ENCODE measurements at regions not wholly inside any gene's neighbourhood (a gene's known extent, or its start where the extent isn't known, plus 50 kb on each side); places are given as distances from the start of the nearest gene placed in this dataset.

GRCh38 chr4:62271107-62271506 is 1071.0 kb downstream of the ADGRL3 start:
- in situ Hi-C loops (cut with HindIII; ENCODE audit: low sequenced_read_pairs): no loop called here

GRCh38 chr4:62269918-62270317 is 1069.8 kb downstream of the ADGRL3 start:
- no peak for DNase-seq (ENCODE audit: low read depth)
- no peak for TF ChIP-seq CTCF (IDR thresholded peaks at IDR 0.05; ENCODE audit: low read depth, low read length, missing control alignments)
- in situ Hi-C loops (cut with HindIII; ENCODE audit: low sequenced_read_pairs): no loop called here
- H3K4me3 ChIP-seq (ENCODE audit: low read depth, low read length): no peak overlapping the region

More at GRCh38 chr4:62271107-62271506, 1071.0 kb downstream of the ADGRL3 start:
- no peak for TF ChIP-seq CTCF (IDR thresholded peaks at IDR 0.05; ENCODE audit: low read depth, low read length, missing control alignments)
- DNase-seq (ENCODE audit: low read depth): no peak
- H3K4me3 ChIP-seq (ENCODE audit: low read depth, low read length): no peak overlapping the region

GRCh38 chr4:62263454-62263853 is 1063.3 kb downstream of the ADGRL3 start:
- H3K4me3 ChIP-seq (ENCODE audit: low read depth, low read length): no peak overlapping the region
- in situ Hi-C loops (cut with HindIII; ENCODE audit: low sequenced_read_pairs): no loop called here
- no peak for DNase-seq (ENCODE audit: low read depth)
- no peak for TF ChIP-seq CTCF (IDR thresholded peaks at IDR 0.05; ENCODE audit: low read depth, low read length, missing control alignments)

GRCh38 chr4:62262676-62263075 is 1062.5 kb downstream of the ADGRL3 start:
- DNase-seq (ENCODE audit: low read depth): no peak
- no peak for TF ChIP-seq CTCF (IDR thresholded peaks at IDR 0.05; ENCODE audit: low read depth, low read length, missing control alignments)
- in situ Hi-C loops (cut with HindIII; ENCODE audit: low sequenced_read_pairs): no loop called here
- H3K4me3 ChIP-seq (ENCODE audit: low read depth, low read length): no peak overlapping the region

GRCh38 chr4:62260254-62260653 is 1060.1 kb downstream of the ADGRL3 start:
- in situ Hi-C loops (cut with HindIII; ENCODE audit: low sequenced_read_pairs): no loop called here
- DNase-seq (ENCODE audit: low read depth): no peak
- TF ChIP-seq CTCF (IDR thresholded peaks at IDR 0.05; ENCODE audit: low read depth, low read length, missing control alignments): no peak
- H3K4me3 ChIP-seq (ENCODE audit: low read depth, low read length): no peak overlapping the region

- DNase-seq (ENCODE audit: low read depth): no peak
- in situ Hi-C loops (cut with HindIII; ENCODE audit: low sequenced_read_pairs): no loop called here
- no peak for TF ChIP-seq CTCF (IDR thresholded peaks at IDR 0.05; ENCODE audit: low read depth, low read length, missing control alignments)
- H3K4me3 ChIP-seq (ENCODE audit: low read depth, low read length): no peak overlapping the region
These were observed 1056.4 kb downstream of the ADGRL3 start for GRCh38 chr4:62256479-62256878.

GRCh38 chr4:62252728-62253127 is 1052.6 kb downstream of the ADGRL3 start:
- in situ Hi-C loops (cut with HindIII; ENCODE audit: low sequenced_read_pairs): no loop called here
- no peak for TF ChIP-seq CTCF (IDR thresholded peaks at IDR 0.05; ENCODE audit: low read depth, low read length, missing control alignments)
- no peak overlapping the region for H3K4me3 ChIP-seq (ENCODE audit: low read depth, low read length)
- DNase-seq (ENCODE audit: low read depth): no peak
